ENCODE measurements at regions not wholly inside any gene's neighbourhood (a gene's known extent, or its start where the extent isn't known, plus 50 kb on each side); places are given as distances from the start of the nearest gene placed in this dataset.

GRCh38 chr17:429589-429988 lies 77.0 kb upstream of the RPH3AL start:
- TF ChIP-seq CTCF (IDR thresholded peaks at IDR 0.05) (no peak), POLR2A (IDR thresholded peaks at IDR 0.05) (no peak)
